Upper lobe of left lung (tissue), 6 donors: ENCODE measurements at regions not wholly inside any gene's neighbourhood (a gene's known extent, or its start where the extent isn't known, plus 50 kb on each side); places are given as distances from the start of the nearest gene placed in this dataset.
A peak's percentile ranks its signal among the peaks of the same experiment; 100 is the strongest.

Experiments
- ATAC-seq, 2 donors: fragments of 200-7000 bp; cut with Tn5 transposase; one replicate each; pipeline ENCODE4 v1.9.1; 2022; ENCODE audit warnings: mild to moderate bottlenecking in 2 of 2, moderate library complexity in 2 of 2; ENCODE audit not compliant: low FRiP score in 2 of 2
- DNase-seq, 2 donors: peaks; one replicate each; pipeline ENCODE4 v3.0.0-alpha.2; 2019 to 2020
- H3K27ac ChIP-seq, 4 donors: fragments of 200-600 bp; sonication (generic); one replicate each; pipeline ENCODE4 v1.5.1; 2016 to 2019
- H3K27me3 ChIP-seq, 4 donors: fragments of 200-600 bp; sonication (generic); one replicate each; pipeline ENCODE4 v1.5.1; 2017 to 2019
- H3K36me3 ChIP-seq, 4 donors: fragments of 200-600 bp; sonication (generic); one replicate each; pipeline ENCODE4 v1.5.1; 2016 to 2019
- H3K4me1 ChIP-seq, 4 donors: fragments of 200-600 bp; sonication (generic); one replicate each; pipeline ENCODE4 v1.5.1; 2018 to 2019
- H3K4me3 ChIP-seq, 4 donors: fragments of 200-600 bp; sonication (generic); one replicate each; pipeline ENCODE4 v1.5.1; 2017 to 2019; ENCODE audit warnings: mild to moderate bottlenecking in 2 of 4, moderate library complexity in 1 of 4
- H3K9me3 ChIP-seq, 4 donors: fragments of 200-600 bp; sonication (generic); one replicate each; pipeline ENCODE4 v1.5.1; 2018 to 2019
- CTCF ChIP-seq, 6 experiments: fragments of 450-650 bp in 4 of 6; fragments of 200-600 bp in 2 of 6; sonication (generic) in 2 of 6; IDR thresholded peaks; one replicate each; pipeline ENCODE4 v1.5.1; 2016 to 2019; ENCODE audit warnings: antibody characterized with exemption in 6 of 6
- EP300 ChIP-seq, 4 donors: sonication (generic); formaldehyde crosslinking; IDR thresholded peaks; one replicate each; pipeline ENCODE4 v1.5.1; 2017; ENCODE audit warnings: antibody characterized with exemption in 4 of 4, control low read depth in 2 of 4
- POLR2A ChIP-seq, 4 donors: fragments of 450-650 bp; IDR thresholded peaks; one replicate each; pipeline ENCODE4 v1.5.1; 2016 to 2017; ENCODE audit warnings: antibody characterized with exemption in 4 of 4, mild to moderate bottlenecking in 2 of 4
- POLR2AphosphoS5 ChIP-seq, 2 donors: sonication (generic); formaldehyde crosslinking; IDR thresholded peaks; one replicate each; pipeline ENCODE4 v1.5.1; 2017; ENCODE audit warnings: antibody characterized with exemption in 2 of 2
- WGBS, 2 donors: methylation state at CpG; one replicate each; pipeline ENCODE4 v1.1.5; 2017 to 2018; 5-methylcytosine and 5-hydroxymethylcytosine counted together
- donor health status: DM: no; HTN: no; CAD: no; lungs with moderate emphysema.
- donor health status: DM: no; HTN: yes; CAD: no; lungs with severe emphysema.

GRCh38 chr4:165779950-165780670 lies 92.9 kb upstream of the TLL1 start:
- peaks cover 0 to 3% (median 0%) of the 10 kb centered on the region in 4 donors for H3K4me1 ChIP-seq
- peak in 1 of 2 donors; percentile 48 for ATAC-seq
- no peak overlapping the region for H3K4me3 ChIP-seq
- H3K36me3 ChIP-seq = no peaks in the 10 kb centered on the region
- H3K27me3 ChIP-seq = no peaks in the 10 kb centered on the region
- peaks cover 0 to 3% (median 0%) of the 10 kb centered on the region in 4 donors for H3K9me3 ChIP-seq
- TF ChIP-seq CTCF (IDR thresholded peaks at IDR 0.05) = no peak
- TF ChIP-seq EP300 (IDR thresholded peaks at IDR 0.05) = peak in 1 of 4 donors; percentile 68
- no peak for TF ChIP-seq POLR2AphosphoS5 (IDR thresholded peaks at IDR 0.05)
- TF ChIP-seq POLR2A (IDR thresholded peaks at IDR 0.05) = no peak
- peak in 1 of 2 donors; percentile 29 for DNase-seq
- 70 to 76% methylated on average over 5 of the region's 5 CpGs for WGBS, 2 donors
- no peak overlapping the region for H3K27ac ChIP-seq

- H3K27ac ChIP-seq = no peak overlapping the region
- H3K4me3 ChIP-seq = no peak overlapping the region
- 11 to 38% methylated on average over 1 of the region's 1 CpG for WGBS, 2 donors
- H3K27me3 ChIP-seq = no peaks in the 10 kb centered on the region
- TF ChIP-seq EP300 (IDR thresholded peaks at IDR 0.05) = no peak
- no peak for TF ChIP-seq CTCF (IDR thresholded peaks at IDR 0.05)
- no peak for TF ChIP-seq POLR2A (IDR thresholded peaks at IDR 0.05)
- no peak for TF ChIP-seq POLR2AphosphoS5 (IDR thresholded peaks at IDR 0.05)
- DNase-seq = no peak
- no peak for ATAC-seq
- H3K4me1 ChIP-seq = peaks cover 0 to 3% (median 0%) of the 10 kb centered on the region in 4 donors
- no peaks in the 10 kb centered on the region for H3K36me3 ChIP-seq
- peaks cover 0 to 3% (median 0%) of the 10 kb centered on the region in 4 donors for H3K9me3 ChIP-seq
These were observed 92.3 kb upstream of the TLL1 start for GRCh38 chr4:165780735-165781134.

- no peaks in the 10 kb centered on the region for H3K36me3 ChIP-seq
- ATAC-seq (no peak), DNase-seq (no peak)
- TF ChIP-seq CTCF (IDR thresholded peaks at IDR 0.05) (no peak), POLR2AphosphoS5 (IDR thresholded peaks at IDR 0.05) (no peak), POLR2A (IDR thresholded peaks at IDR 0.05) (no peak), EP300 (IDR thresholded peaks at IDR 0.05) (no peak)
- no peak overlapping the region for H3K4me3 ChIP-seq
- H3K27ac ChIP-seq = no peak overlapping the region
- H3K9me3 ChIP-seq = peaks cover 0 to under 1% (median 0%) of the 10 kb centered on the region in 4 donors
- H3K27me3 ChIP-seq = no peaks in the 10 kb centered on the region
- H3K4me1 ChIP-seq = peaks cover 0 to 3% (median 0%) of the 10 kb centered on the region in 4 donors
These were observed 90.4 kb upstream of the TLL1 start for GRCh38 chr4:165782623-165783022.

GRCh38 chr4:165783626-165784025 lies 89.4 kb upstream of the TLL1 start:
- H3K4me3 ChIP-seq = no peak overlapping the region
- WGBS, 2 donors = 50 to 67% methylated on average over 3 of the region's 3 CpGs

More at GRCh38 chr4:165783626-165784025, 89.4 kb upstream of the TLL1 start:
- H3K27me3 ChIP-seq = no peaks in the 10 kb centered on the region
- H3K36me3 ChIP-seq = no peaks in the 10 kb centered on the region
- no peak for DNase-seq
- H3K27ac ChIP-seq = no peak overlapping the region
- no peaks in the 10 kb centered on the region for H3K9me3 ChIP-seq
- H3K4me1 ChIP-seq = peaks cover 0 to 3% (median 0%) of the 10 kb centered on the region in 4 donors
- no peak for ATAC-seq
- TF ChIP-seq CTCF (IDR thresholded peaks at IDR 0.05) = no peak
- no peak for TF ChIP-seq EP300 (IDR thresholded peaks at IDR 0.05)
- TF ChIP-seq POLR2A (IDR thresholded peaks at IDR 0.05) = no peak
- TF ChIP-seq POLR2AphosphoS5 (IDR thresholded peaks at IDR 0.05) = no peak
